SU-DHL-6 (cell line): ENCODE measurements at regions not wholly inside any gene's neighbourhood (a gene's known extent, or its start where the extent isn't known, plus 50 kb on each side); places are given as distances from the start of the nearest gene placed in this dataset.

Experiments used
- H2AFZ ChIP-seq: fragments of 200-600 bp; sonication (generic); 2 replicates; pipeline ENCODE4 v1.6.1; 2014; ENCODE audit warnings: low read depth, mild to moderate bottlenecking, moderate library complexity, mixed read lengths, antibody characterized with exemption, low read length; ENCODE audit not compliant: severe bottlenecking
- H3F3A ChIP-seq: fragments of 200-600 bp; shearing (Covaris generic); 2 replicates; pipeline ENCODE4 v1.6.0; 2016; ENCODE audit warnings: antibody characterized with exemption, mild to moderate bottlenecking; ENCODE audit not compliant: insufficient read depth
- H3K27ac ChIP-seq: fragments of 200-600 bp; sonication (generic); 2 replicates; pipeline ENCODE4 v1.5.1; 2016; ENCODE audit warnings: low read depth, mild to moderate bottlenecking, low read length, moderate library complexity, mixed read lengths
- H3K27me3 ChIP-seq: fragments of 200-600 bp; sonication (generic), shearing (Covaris generic); 2 replicates; pipeline ENCODE4 v1.6.0; 2014; ENCODE audit warnings: mild to moderate bottlenecking, low read length
- H3K36me3 ChIP-seq: fragments of 200-600 bp; sonication (generic); 2 replicates; pipeline ENCODE4 v1.6.1; 2014; ENCODE audit warnings: mild to moderate bottlenecking, low read length, mixed read lengths
- H3K4me2 ChIP-seq: fragments of 300-600, 200-600 bp; shearing (Covaris generic), sonication (generic); 2 replicates; pipeline ENCODE4 v1.6.0; 2014; ENCODE audit warnings: low read length, low read depth, mild to moderate bottlenecking; ENCODE audit not compliant: poor library complexity, severe bottlenecking
- H3K4me3 ChIP-seq: fragments of 200-600 bp; sonication (generic); 2 replicates; pipeline ENCODE4 v1.5.1; 2014; ENCODE audit warnings: antibody characterized with exemption, low read length, mild to moderate bottlenecking, mixed read lengths; ENCODE audit not compliant: insufficient read depth, poor library complexity, severe bottlenecking
- H3K79me2 ChIP-seq: fragments of 200-600 bp; sonication (generic); 2 replicates; pipeline ENCODE4 v1.6.1; 2014; ENCODE audit warnings: mild to moderate bottlenecking, low read length, moderate library complexity; ENCODE audit not compliant: insufficient read depth
- H3K9ac ChIP-seq: fragments of 200-600 bp; sonication (generic); 2 replicates; pipeline ENCODE4 v1.7.0; 2014; ENCODE audit warnings: mild to moderate bottlenecking, low read length
- H3K9me2 ChIP-seq: fragments of 200-600 bp; sonication (generic); replicated peaks from 2 replicates; pipeline ENCODE4 v1.6.1; 2014; ENCODE audit warnings: low read length; ENCODE audit not compliant: insufficient read depth
- H3K9me3 ChIP-seq: fragments of 200-600 bp; sonication (generic); 2 replicates; pipeline ENCODE4 v1.6.1; 2014; ENCODE audit warnings: low read length, mixed read lengths; ENCODE audit not compliant: insufficient read depth
- H4K20me1 ChIP-seq: fragments of 200-600 bp; sonication (generic); 2 replicates; pipeline ENCODE4 v1.6.1; 2014; ENCODE audit warnings: low read depth, mild to moderate bottlenecking, antibody characterized with exemption, low read length, moderate library complexity, mixed read lengths
- CTCF ChIP-seq: fragments of 200-600 bp; sonication (generic); IDR thresholded peaks from one replicate; pipeline ENCODE4 v1.5.1; 2017; ENCODE audit warnings: antibody characterized with exemption, mild to moderate bottlenecking, low read length, moderate library complexity; ENCODE audit not compliant: insufficient read depth, poor library complexity, severe bottlenecking
- EZH2phosphoT487 ChIP-seq: fragments of 200-600 bp; sonication (generic), shearing (Covaris generic); conservative IDR thresholded peaks from 2 replicates; pipeline ENCODE4 v1.6.1; 2018; ENCODE audit warnings: mild to moderate bottlenecking, antibody characterized with exemption, low read length, moderate library complexity, mixed read lengths

- no peaks in the 10 kb centered on the region for H3K9me3 ChIP-seq
- H3K4me2 ChIP-seq: no peak overlapping the region
- H3K27me3 ChIP-seq: no peaks in the 10 kb centered on the region
- no peaks in the 10 kb centered on the region for H4K20me1 ChIP-seq
- TF ChIP-seq CTCF: no peak
- no peak overlapping the region for H2AFZ ChIP-seq
- no peaks in the 10 kb centered on the region for H3F3A ChIP-seq
- no peak overlapping the region for H3K27ac ChIP-seq
- H3K79me2 ChIP-seq: no peaks in the 10 kb centered on the region
- no peak overlapping the region for H3K4me3 ChIP-seq
- no peaks in the 10 kb centered on the region for H3K36me3 ChIP-seq
- H3K9me2 ChIP-seq: no peaks in the 10 kb centered on the region
- H3K9ac ChIP-seq: no peak overlapping the region
Observed at GRCh38 chr13:104447348-104447747, 1381.1 kb upstream of the SLC10A2 start.

- Histone ChIP-seq H3F3A (no peaks in the 10 kb centered on the region), H3K79me2 (no peaks in the 10 kb centered on the region), H3K9me2 (no peaks in the 10 kb centered on the region), H3K4me2 (no peak overlapping the region), H3K4me3 (no peak overlapping the region), H3K27me3 (no peaks in the 10 kb centered on the region), H3K36me3 (no peaks in the 10 kb centered on the region), H4K20me1 (no peaks in the 10 kb centered on the region), H3K9me3 (no peaks in the 10 kb centered on the region), H3K9ac (no peak overlapping the region), H2AFZ (no peak overlapping the region), H3K27ac (no peak overlapping the region)
- TF ChIP-seq CTCF (no peak), EZH2phosphoT487 (no peak)
Observed at GRCh38 chr13:104442536-104442935, 1376.3 kb upstream of the SLC10A2 start.

- no peaks in the 10 kb centered on the region for H3K79me2 ChIP-seq
- H3K27ac ChIP-seq: no peak overlapping the region
- H2AFZ ChIP-seq: no peak overlapping the region
- H3F3A ChIP-seq: no peaks in the 10 kb centered on the region
- no peaks in the 10 kb centered on the region for H3K36me3 ChIP-seq
- H3K9me3 ChIP-seq: no peaks in the 10 kb centered on the region
- H3K9ac ChIP-seq: no peak overlapping the region
- H3K4me2 ChIP-seq: no peak overlapping the region
- no peak overlapping the region for H3K4me3 ChIP-seq
- H4K20me1 ChIP-seq: no peaks in the 10 kb centered on the region
- TF ChIP-seq CTCF: no peak
- TF ChIP-seq EZH2phosphoT487: no peak
- no peaks in the 10 kb centered on the region for H3K9me2 ChIP-seq
- no peaks in the 10 kb centered on the region for H3K27me3 ChIP-seq
Observed at GRCh38 chr13:104436555-104436954, 1370.3 kb upstream of the SLC10A2 start.

GRCh38 chr13:104431895-104432294 lies 1365.7 kb upstream of the SLC10A2 start:
- Histone ChIP-seq H3K9ac (no peak overlapping the region), H3K9me2 (no peaks in the 10 kb centered on the region), H3K27ac (no peak overlapping the region), H3K79me2 (no peaks in the 10 kb centered on the region), H3K4me3 (no peak overlapping the region), H3K36me3 (no peaks in the 10 kb centered on the region), H3F3A (no peaks in the 10 kb centered on the region), H2AFZ (no peak overlapping the region), H3K27me3 (no peaks in the 10 kb centered on the region), H4K20me1 (no peaks in the 10 kb centered on the region), H3K4me2 (no peak overlapping the region), H3K9me3 (no peaks in the 10 kb centered on the region)
- TF ChIP-seq EZH2phosphoT487 (no peak), CTCF (no peak)
